Caki2 (cell line): ENCODE measurements at regions not wholly inside any gene's neighbourhood (a gene's known extent, or its start where the extent isn't known, plus 50 kb on each side); places are given as distances from the start of the nearest gene placed in this dataset.

Source experiments
- DNase-seq: peaks from one replicate; pipeline ENCODE4 v3.0.0-alpha.2; 2015; ENCODE audit warnings: low read depth
- in situ Hi-C: cut with HindIII; loops from 2 replicates; pipeline ENCODE4 v1.10.0; 2016; ENCODE audit warnings: low sequenced_read_pairs, low pct_unique_long_range_greater_than_20kb, mixed read lengths

GRCh38 chr12:25017336-25017735 is 68.4 kb upstream of the BCAT1 start:
- in situ Hi-C loops: no loop called here
- no peak for DNase-seq

- in situ Hi-C loops: no loop called here
Observed at GRCh38 chr12:25014961-25015360, 66.1 kb upstream of the BCAT1 start.

GRCh38 chr12:25013061-25013460 is 64.2 kb upstream of the BCAT1 start:
- no peak for DNase-seq
- in situ Hi-C loops: no loop called here

More at GRCh38 chr12:25014961-25015360, 66.1 kb upstream of the BCAT1 start:
- DNase-seq: no peak

- DNase-seq: no peak
- in situ Hi-C loops: no loop called here
Observed at GRCh38 chr12:25009496-25010092, 60.7 kb upstream of the BCAT1 start.

GRCh38 chr12:25005376-25005775 is 56.5 kb upstream of the BCAT1 start:
- DNase-seq: no peak
- in situ Hi-C loops: no loop called here

- DNase-seq: no peak
- in situ Hi-C loops: no loop called here
Observed at GRCh38 chr12:25004447-25004846, 55.5 kb upstream of the BCAT1 start.

GRCh38 chr12:25001311-25001710 is 52.4 kb upstream of the BCAT1 start:
- in situ Hi-C loops: no loop called here
- DNase-seq: peak; percentile 33
